Activated CD4-positive, alpha-beta memory T cell treated with anti-CD3 and anti-CD28 coated beads, Interleukin-2, amount 10 ng/mL, durations not matched to agents 7 days and 5 days (primary cell): ENCODE measurements at regions not wholly inside any gene's neighbourhood (a gene's known extent, or its start where the extent isn't known, plus 50 kb on each side); places are given as distances from the start of the nearest gene placed in this dataset.

Experiments
- CTCF ChIA-PET: fragments of 350-600 bp; sonication (Branson Sonifier 250); formaldehyde crosslinking; loops from one replicate; lab custom pipeline; 2021; ENCODE audit warnings: antibody characterized with exemption, inconsistent platforms; lab: Charles Lee
- POLR2A ChIA-PET: fragments of 350-600 bp; sonication (Branson Sonifier 250); formaldehyde crosslinking; loops from one replicate; lab custom pipeline; 2021; ENCODE audit warnings: antibody characterized with exemption; lab: Charles Lee
- DNase-seq: peaks from one replicate; pipeline ENCODE4 v3.0.0-alpha.2; 2020
- H3K27ac Mint-ChIP-seq: one replicate; pipeline ENCODE4 v1.8.0; 2021; ENCODE audit warnings: mild to moderate bottlenecking, mixed read lengths
- H3K27me3 Mint-ChIP-seq: one replicate; pipeline ENCODE4 v1.8.0; 2021; ENCODE audit warnings: mixed read lengths
- H3K36me3 Mint-ChIP-seq: one replicate; pipeline ENCODE4 v1.8.0; 2021; ENCODE audit warnings: low read depth, mixed read lengths
- H3K4me1 Mint-ChIP-seq: one replicate; pipeline ENCODE4 v1.8.0; 2021; ENCODE audit warnings: mixed read lengths
- H3K4me3 Mint-ChIP-seq: one replicate; pipeline ENCODE4 v1.8.0; 2021; ENCODE audit warnings: mild to moderate bottlenecking, mixed read lengths
- H3K9me3 Mint-ChIP-seq: one replicate; pipeline ENCODE4 v1.8.0; 2021; ENCODE audit warnings: mixed read lengths

- Mint-ChIP-seq H3K27me3 (no peaks in the 10 kb centered on the region), H3K36me3 (no peaks in the 10 kb centered on the region), H3K27ac (no peak overlapping the region), H3K4me1 (no peaks in the 10 kb centered on the region), H3K9me3 (no peaks in the 10 kb centered on the region), H3K4me3 (no peak overlapping the region)
- no peak for DNase-seq
- CTCF ChIA-PET, result interaction anchor here (0.9 kb wide), 1 partner anchor 141 kb away, joined by 3 read pairs; no protein-coding TSS in a partner anchor
- POLR2A ChIA-PET, result no interaction called here
Measured at GRCh38 chr1:70909262-70909822, 138.3 kb downstream of the PTGER3 start.

GRCh38 chr1:70910013-70910412 lies 137.6 kb downstream of the PTGER3 start:
- CTCF ChIA-PET, result no interaction called here
- Mint-ChIP-seq H3K36me3 (no peaks in the 10 kb centered on the region), H3K9me3 (no peaks in the 10 kb centered on the region), H3K4me3 (no peak overlapping the region), H3K27ac (no peak overlapping the region), H3K4me1 (no peaks in the 10 kb centered on the region), H3K27me3 (no peaks in the 10 kb centered on the region)
- POLR2A ChIA-PET, result no interaction called here
- DNase-seq, result no peak

GRCh38 chr1:70911861-70912260 lies 135.8 kb downstream of the PTGER3 start:
- CTCF ChIA-PET, result no interaction called here

GRCh38 chr1:70914224-70914623 lies 133.4 kb downstream of the PTGER3 start:
- H3K27ac Mint-ChIP-seq, result no peak overlapping the region
- ChIA-PET POLR2A (no interaction called here), CTCF (no interaction called here)

More at GRCh38 chr1:70911861-70912260, 135.8 kb downstream of the PTGER3 start:
- Mint-ChIP-seq H3K4me1 (no peaks in the 10 kb centered on the region), H3K36me3 (no peaks in the 10 kb centered on the region), H3K27me3 (no peaks in the 10 kb centered on the region), H3K4me3 (no peak overlapping the region), H3K9me3 (no peaks in the 10 kb centered on the region), H3K27ac (no peak overlapping the region)
- no peak for DNase-seq
- POLR2A ChIA-PET, result no interaction called here

GRCh38 chr1:70915258-70916033 lies 132.2 kb downstream of the PTGER3 start:
- CTCF ChIA-PET, result no interaction called here
- no peak for DNase-seq
- H3K36me3 Mint-ChIP-seq, result no peaks in the 10 kb centered on the region
- H3K27me3 Mint-ChIP-seq, result no peaks in the 10 kb centered on the region
- H3K27ac Mint-ChIP-seq, result no peak overlapping the region
- no peak overlapping the region for H3K4me3 Mint-ChIP-seq
- POLR2A ChIA-PET, result no interaction called here
- no peaks in the 10 kb centered on the region for H3K4me1 Mint-ChIP-seq
- no peaks in the 10 kb centered on the region for H3K9me3 Mint-ChIP-seq

More at GRCh38 chr1:70914224-70914623, 133.4 kb downstream of the PTGER3 start:
- no peaks in the 10 kb centered on the region for H3K36me3 Mint-ChIP-seq
- no peaks in the 10 kb centered on the region for H3K4me1 Mint-ChIP-seq
- no peak overlapping the region for H3K4me3 Mint-ChIP-seq
- DNase-seq, result no peak
- H3K27me3 Mint-ChIP-seq, result no peaks in the 10 kb centered on the region
- no peaks in the 10 kb centered on the region for H3K9me3 Mint-ChIP-seq

DNA sequence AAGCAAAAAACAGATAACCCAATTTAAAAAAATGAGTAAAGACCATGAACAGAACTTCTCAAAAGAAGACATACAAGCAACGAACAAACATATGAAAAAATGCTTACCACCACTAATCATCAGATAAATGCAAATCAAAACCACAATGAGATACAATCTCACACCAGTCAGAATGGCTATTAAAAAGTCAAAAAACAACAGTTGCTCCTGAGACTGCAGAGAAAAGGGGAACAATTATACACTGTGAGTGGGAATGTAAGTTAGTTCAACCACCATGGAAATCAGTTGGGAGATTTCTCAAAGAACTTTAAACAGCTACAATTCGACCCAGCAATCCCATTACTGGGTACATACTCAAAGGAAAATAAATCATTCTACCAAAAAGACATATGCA lies 131.6 kb downstream of the PTGER3 start:
- Mint-ChIP-seq H3K27ac (no peak overlapping the region), H3K36me3 (no peaks in the 10 kb centered on the region), H3K27me3 (no peaks in the 10 kb centered on the region), H3K4me1 (no peaks in the 10 kb centered on the region), H3K9me3 (peaks cover 1% of the 10 kb centered on the region), H3K4me3 (no peak overlapping the region)
- ChIA-PET CTCF (no interaction called here), POLR2A (no interaction called here)
- DNase-seq, result no peak

- H3K36me3 Mint-ChIP-seq, result no peaks in the 10 kb centered on the region
- no peak overlapping the region for H3K4me3 Mint-ChIP-seq
- H3K27me3 Mint-ChIP-seq, result no peaks in the 10 kb centered on the region
Measured at GRCh38 chr1:70919706-70920323, 127.8 kb downstream of the PTGER3 start.

More at GRCh38 chr1:70919706-70920323, 127.8 kb downstream of the PTGER3 start:
- peaks cover 8% of the 10 kb centered on the region for H3K9me3 Mint-ChIP-seq
- no peak overlapping the region for H3K27ac Mint-ChIP-seq
- ChIA-PET CTCF (no interaction called here), POLR2A (no interaction called here)
- H3K4me1 Mint-ChIP-seq, result no peaks in the 10 kb centered on the region
- DNase-seq, result no peak
